HG03025 (cell line): ENCODE measurements at regions not wholly inside any gene's neighbourhood (a gene's known extent, or its start where the extent isn't known, plus 50 kb on each side); places are given as distances from the start of the nearest gene placed in this dataset.

ENCODE experiments used
- ATAC-seq: cut with Tn5 transposase; IDR thresholded peaks from one replicate; pipeline ENCODE4 v1.9.1; 2021; ENCODE audit warnings: mild to moderate bottlenecking, moderate library complexity; ENCODE audit not compliant: unreplicated experiment, low FRiP score

DNA sequence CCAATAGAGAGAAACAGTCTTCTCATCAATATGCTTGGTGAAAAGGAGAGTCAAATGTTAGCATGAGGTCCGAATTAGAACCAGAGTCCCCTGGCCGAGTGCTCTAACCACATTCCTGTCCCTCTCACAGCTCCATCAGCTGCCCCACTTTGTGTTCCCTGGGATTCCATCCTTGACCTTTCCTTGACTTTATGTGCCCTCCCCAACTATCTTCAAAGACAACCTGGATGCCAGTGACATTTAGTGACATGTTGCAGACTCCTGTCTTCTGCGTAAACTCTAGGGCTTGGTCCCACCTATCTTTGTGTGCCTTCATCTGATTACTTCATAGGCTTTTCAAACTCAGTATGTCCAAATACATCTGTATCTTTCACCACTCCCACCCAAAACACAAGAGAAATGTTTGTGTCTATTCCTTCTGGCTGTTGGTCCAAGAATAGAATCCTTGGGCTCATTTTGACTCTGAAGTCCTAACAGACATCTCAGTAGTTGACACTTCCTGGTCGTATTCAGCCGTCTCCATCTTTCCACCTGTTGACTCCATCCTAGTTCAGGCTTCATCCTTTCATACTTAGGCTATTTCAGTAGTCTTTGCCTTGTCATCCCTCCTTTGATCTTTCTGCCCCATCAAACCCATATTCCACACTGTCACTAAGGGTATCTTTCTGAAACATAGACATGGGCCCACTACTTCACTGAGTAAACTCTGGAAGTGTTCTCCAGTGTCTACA, 101.4 kb upstream of the CD180 start:
- no peak for ATAC-seq

DNA sequence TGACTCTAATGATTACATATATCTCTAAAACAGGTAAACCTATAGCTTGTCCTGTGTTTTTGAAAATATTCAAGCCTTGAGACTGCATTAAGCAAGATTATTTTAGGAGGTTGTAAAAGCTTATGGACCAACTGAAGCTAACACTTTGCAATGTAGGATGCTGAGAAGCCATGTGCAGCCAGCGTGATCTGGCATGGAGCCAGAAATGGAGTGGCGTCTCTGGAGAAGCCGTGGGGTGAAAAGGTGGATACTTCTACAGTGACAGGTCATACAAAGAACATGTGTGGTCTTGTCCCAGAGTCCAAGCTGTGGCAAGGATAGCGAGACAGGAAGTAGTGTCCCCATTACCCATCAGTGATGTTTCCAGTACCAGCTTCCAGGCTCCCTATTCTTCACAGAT, 100.8 kb upstream of the CD180 start:
- ATAC-seq: no peak

- ATAC-seq: no peak
Observed at GRCh38 chr5:67294266-67294938, 97.8 kb upstream of the CD180 start.

GRCh38 chr5:67293226-67293625, 96.6 kb upstream of the CD180 start:
- no peak for ATAC-seq

- no peak for ATAC-seq
Observed at GRCh38 chr5:67292201-67292940, 95.8 kb upstream of the CD180 start.

GRCh38 chr5:67291671-67292070, 95.1 kb upstream of the CD180 start:
- no peak for ATAC-seq

- no peak for ATAC-seq
Observed at GRCh38 chr5:67291066-67291465, 94.5 kb upstream of the CD180 start.

DNA sequence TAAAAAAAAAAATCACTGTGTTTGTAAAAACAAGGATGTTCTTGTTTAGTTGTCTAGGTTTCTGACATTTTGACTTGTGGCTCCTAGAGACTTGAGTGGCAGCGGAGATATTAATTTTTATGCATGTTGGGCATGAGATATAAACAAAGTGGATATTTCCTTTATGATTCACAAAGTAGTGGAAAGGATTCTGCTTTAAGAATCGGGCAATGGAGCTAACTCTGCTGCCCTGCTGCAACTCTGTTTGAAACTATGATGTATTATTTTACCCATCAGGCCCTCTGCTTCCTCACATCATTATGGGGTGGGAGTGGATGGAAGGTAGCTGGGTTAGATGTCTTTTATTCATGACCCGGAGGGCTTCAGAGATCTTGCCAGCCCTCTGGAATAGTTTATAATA, 94.1 kb upstream of the CD180 start:
- no peak for ATAC-seq

GRCh38 chr5:67289763-67290521, 93.3 kb upstream of the CD180 start:
- no peak for ATAC-seq

- ATAC-seq: no peak
Observed at GRCh38 chr5:67287510-67288268, 91.1 kb upstream of the CD180 start.

- ATAC-seq: no peak
Observed at GRCh38 chr5:67286006-67286405, 89.4 kb upstream of the CD180 start.

- ATAC-seq: no peak
Observed at GRCh38 chr5:67283988-67284487, 87.4 kb upstream of the CD180 start.

- ATAC-seq: no peak
Observed at GRCh38 chr5:67283275-67283987, 86.8 kb upstream of the CD180 start.

GRCh38 chr5:67281874-67282273, 85.3 kb upstream of the CD180 start:
- no peak for ATAC-seq

- no peak for ATAC-seq
Observed at GRCh38 chr5:67273689-67274356, 77.2 kb upstream of the CD180 start.

DNA sequence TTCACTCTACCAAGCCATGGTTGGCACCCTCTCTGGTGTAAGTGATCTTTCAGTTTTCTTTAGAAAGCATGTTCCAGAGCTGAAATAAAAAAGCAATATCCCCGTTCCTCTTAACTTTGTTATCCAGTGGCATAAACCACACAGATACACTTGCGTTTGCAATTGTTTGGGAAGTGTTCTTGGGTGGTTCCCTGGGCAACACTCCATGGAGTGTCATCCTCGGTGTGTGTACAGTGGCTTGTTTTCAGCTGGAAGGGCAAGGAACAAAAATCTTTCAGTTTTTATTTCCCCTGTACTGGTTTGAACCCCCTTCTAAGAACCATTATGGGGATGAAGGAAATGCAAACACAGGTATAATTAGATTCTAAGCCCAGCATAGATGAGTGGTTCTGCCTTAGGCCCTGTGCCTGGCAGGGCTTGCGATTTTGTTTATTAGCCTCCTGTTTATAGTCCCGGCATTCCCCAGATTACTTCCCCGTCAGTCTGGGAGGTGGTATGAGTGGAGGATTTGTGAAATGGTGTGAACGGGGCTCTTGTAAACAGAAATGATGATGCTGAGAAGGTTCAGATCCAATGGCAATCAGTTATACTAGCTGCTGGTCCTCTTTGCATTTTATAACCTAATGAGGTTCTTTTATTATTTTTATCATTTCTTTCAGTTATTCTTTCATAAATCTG, 76.0 kb upstream of the CD180 start:
- no peak for ATAC-seq

DNA sequence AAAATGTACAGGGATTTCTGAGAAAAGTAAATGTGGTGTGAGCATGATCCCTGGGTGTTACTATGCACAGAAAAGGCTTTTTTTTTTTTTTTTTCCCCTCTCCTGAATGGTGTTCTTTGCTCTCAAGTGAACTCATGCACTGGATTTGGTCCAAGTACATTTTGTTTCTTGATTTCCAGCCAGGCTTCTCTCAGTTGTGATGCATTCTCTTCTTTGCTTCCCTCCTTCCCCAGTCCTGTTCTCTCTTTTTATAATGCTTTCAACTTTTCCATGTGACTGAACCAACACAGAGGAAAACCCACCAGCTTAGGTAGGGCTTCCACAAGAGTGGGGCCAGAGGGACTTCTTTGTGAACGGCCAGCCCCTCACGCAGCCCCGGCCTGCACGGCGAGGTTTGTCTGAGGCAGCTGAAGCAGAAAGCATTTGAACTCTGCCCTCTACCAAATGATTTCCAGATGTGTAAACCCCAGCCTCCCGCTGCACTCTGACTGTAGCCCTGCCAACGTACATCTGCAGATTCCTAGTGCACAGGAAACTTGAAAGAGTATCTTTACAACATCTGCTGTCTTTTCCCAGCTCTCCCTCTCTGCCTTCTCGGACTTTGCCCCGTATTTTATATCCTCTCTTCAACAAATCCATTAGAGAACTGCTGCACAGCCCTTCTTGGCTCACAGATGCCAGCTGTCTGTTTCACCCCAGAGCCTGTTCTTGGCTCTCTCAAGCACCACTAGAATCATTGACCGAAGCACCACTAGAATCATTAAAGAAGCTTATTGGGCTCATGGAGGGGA, 71.8 kb upstream of the CD180 start:
- no peak for ATAC-seq
